Adipocyte (in vitro differentiated cells): ENCODE measurements at regions not wholly inside any gene's neighbourhood (a gene's known extent, or its start where the extent isn't known, plus 50 kb on each side); places are given as distances from the start of the nearest gene placed in this dataset.

Source experiments
- DNase-seq: peaks from one replicate; pipeline ENCODE4 v3.0.0-alpha.2; 2015; ENCODE audit warnings: low read depth
- H3K27me3 ChIP-seq: replicated peaks from 2 replicates; pipeline ENCODE4 v1.7.0; 2013; ENCODE audit warnings: mild to moderate bottlenecking, low read length, moderate library complexity; ENCODE audit not compliant: control insufficient read depth, insufficient read depth
- H3K36me3 ChIP-seq: 2 replicates; pipeline ENCODE4 v1.7.0; 2013; ENCODE audit warnings: low read length, mild to moderate bottlenecking, moderate library complexity; ENCODE audit not compliant: control insufficient read depth, insufficient read depth, severe bottlenecking
- H3K4me1 ChIP-seq: 2 replicates; pipeline ENCODE4 v1.7.0; 2013; ENCODE audit warnings: mild to moderate bottlenecking, low read length, moderate library complexity; ENCODE audit not compliant: control insufficient read depth, insufficient read depth
- H3K4me3 ChIP-seq: 2 replicates; pipeline ENCODE4 v1.7.0; 2013; ENCODE audit warnings: mild to moderate bottlenecking, low read length, moderate library complexity
- H3K9ac ChIP-seq: 2 replicates; pipeline ENCODE4 v1.7.0; 2013; ENCODE audit warnings: mild to moderate bottlenecking, low read length, moderate library complexity
- H3K9me3 ChIP-seq: 2 replicates; pipeline ENCODE4 v1.7.0; 2013; ENCODE audit warnings: mild to moderate bottlenecking, low read length, moderate library complexity; ENCODE audit not compliant: control insufficient read depth

GRCh38 chr9:13501018-13501417 lies 221.5 kb upstream of the MPDZ start:
- Histone ChIP-seq H3K9me3 (no peaks in the 10 kb centered on the region), H3K27me3 (no peaks in the 10 kb centered on the region), H3K4me1 (no peaks in the 10 kb centered on the region), H3K36me3 (no peaks in the 10 kb centered on the region), H3K9ac (no peak overlapping the region), H3K4me3 (no peak overlapping the region)
- no peak for DNase-seq

DNA sequence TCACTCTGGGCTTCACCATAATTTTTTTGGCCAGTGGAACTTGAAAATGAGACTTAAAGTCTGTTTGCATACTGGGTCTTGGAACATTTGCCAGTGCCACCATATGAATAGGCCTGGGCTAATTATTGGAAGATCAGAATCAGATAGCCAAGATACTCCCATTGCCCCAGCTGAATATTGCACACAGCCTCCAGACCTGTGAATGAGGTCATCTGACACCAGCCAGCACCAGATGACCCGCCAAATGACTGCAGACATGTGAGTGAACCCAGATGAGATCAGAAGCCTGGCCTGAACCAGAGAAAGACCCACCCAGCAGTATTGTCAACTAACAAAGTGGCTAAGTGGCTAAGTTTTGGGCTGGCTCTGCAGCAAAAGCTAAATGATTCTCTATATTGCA lies 220.5 kb upstream of the MPDZ start:
- Histone ChIP-seq H3K9me3 (no peaks in the 10 kb centered on the region), H3K9ac (no peak overlapping the region), H3K4me3 (no peak overlapping the region), H3K27me3 (no peaks in the 10 kb centered on the region), H3K36me3 (no peaks in the 10 kb centered on the region), H3K4me1 (no peaks in the 10 kb centered on the region)
- no peak for DNase-seq

- H3K4me1 ChIP-seq, result peaks cover 19% of the 10 kb centered on the region
- H3K27me3 ChIP-seq, result no peaks in the 10 kb centered on the region
- H3K36me3 ChIP-seq, result no peaks in the 10 kb centered on the region
Observed at GRCh38 chr9:13493697-13494096, 214.2 kb upstream of the MPDZ start.

DNA sequence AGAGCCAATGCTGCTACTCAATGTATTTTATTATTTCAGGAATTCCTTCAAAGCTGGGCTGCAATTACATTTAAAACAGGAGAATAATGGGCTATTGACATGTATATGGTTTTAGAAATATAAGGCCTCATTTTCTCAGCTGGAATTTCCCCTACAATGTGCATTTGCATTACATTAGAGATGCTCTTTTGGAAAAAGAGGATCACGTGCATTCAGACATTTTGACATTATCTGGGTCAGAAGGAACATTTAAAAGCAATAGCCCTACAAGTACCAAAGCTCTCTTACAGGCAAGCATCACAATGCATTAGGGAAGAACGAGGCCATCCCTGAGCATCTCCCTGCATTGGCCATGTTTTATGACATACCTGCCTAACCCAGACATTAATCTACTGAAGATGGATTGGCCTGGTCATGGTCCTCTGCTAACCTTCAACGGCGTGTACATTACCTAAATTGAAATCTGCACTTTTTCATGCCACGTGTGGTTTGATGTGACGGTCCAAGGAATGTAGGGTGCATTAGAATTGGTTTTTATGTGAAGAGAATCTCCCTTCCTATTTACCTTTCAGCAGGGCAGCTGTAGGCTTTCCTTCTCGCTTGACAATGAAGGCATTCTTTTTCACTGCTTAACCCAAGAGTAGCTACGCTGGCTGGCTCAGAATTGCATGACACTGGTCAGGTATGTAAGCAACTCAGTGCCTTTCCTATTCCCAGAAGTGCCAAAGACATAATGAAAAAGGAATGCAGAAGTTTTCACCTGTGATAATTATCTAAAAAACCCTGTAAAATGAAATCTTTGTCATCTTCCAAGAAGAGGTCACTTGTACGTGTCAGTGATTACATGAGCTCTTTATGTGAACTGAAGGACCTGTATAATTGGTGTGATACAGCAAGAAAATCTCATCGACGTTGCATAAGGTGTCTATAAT lies 212.3 kb upstream of the MPDZ start:
- H3K27me3 ChIP-seq, result no peaks in the 10 kb centered on the region
- peaks cover 19% of the 10 kb centered on the region for H3K4me1 ChIP-seq
- H3K9me3 ChIP-seq, result no peaks in the 10 kb centered on the region
- no peak for DNase-seq
- peak overlapping the region; percentile 0 for H3K4me3 ChIP-seq
- peak overlapping the region; percentile 59 for H3K9ac ChIP-seq
- no peaks in the 10 kb centered on the region for H3K36me3 ChIP-seq

More at GRCh38 chr9:13493697-13494096, 214.2 kb upstream of the MPDZ start:
- no peak for DNase-seq
- no peaks in the 10 kb centered on the region for H3K9me3 ChIP-seq
- H3K4me3 ChIP-seq, result no peak overlapping the region
- no peak overlapping the region for H3K9ac ChIP-seq

DNA sequence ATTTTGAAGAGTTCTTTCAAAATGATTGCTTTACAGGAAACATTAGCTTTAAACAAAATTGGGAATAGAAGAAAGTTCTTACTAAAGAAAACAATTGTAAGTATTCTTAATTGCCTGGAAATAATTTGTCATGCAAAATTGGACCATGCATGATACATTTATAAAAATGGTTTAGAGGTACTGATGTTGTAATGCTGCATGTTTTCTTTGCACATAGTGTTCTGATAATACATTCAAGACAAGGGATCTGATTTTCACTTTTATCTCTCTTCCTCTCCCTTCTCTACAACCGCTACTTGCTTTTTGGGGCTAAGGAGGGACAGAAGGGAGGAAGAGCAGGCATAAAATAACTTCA lies 211.6 kb upstream of the MPDZ start:
- DNase-seq, result peak; percentile 73
- Histone ChIP-seq H3K4me3 (peak overlapping the region; percentile 0), H3K27me3 (no peaks in the 10 kb centered on the region), H3K36me3 (no peaks in the 10 kb centered on the region), H3K4me1 (peaks cover 19% of the 10 kb centered on the region), H3K9me3 (no peaks in the 10 kb centered on the region), H3K9ac (peak overlapping the region; percentile 59)

- Histone ChIP-seq H3K27me3 (no peaks in the 10 kb centered on the region), H3K4me3 (no peak overlapping the region), H3K36me3 (no peaks in the 10 kb centered on the region), H3K9me3 (no peaks in the 10 kb centered on the region), H3K9ac (no peak overlapping the region), H3K4me1 (peaks cover 45% of the 10 kb centered on the region)
- DNase-seq, result no peak
Observed at GRCh38 chr9:13487936-13488335, 208.4 kb upstream of the MPDZ start.

GRCh38 chr9:13487498-13487897 lies 208.0 kb upstream of the MPDZ start:
- no peaks in the 10 kb centered on the region for H3K27me3 ChIP-seq
- no peak overlapping the region for H3K4me3 ChIP-seq
- H3K9ac ChIP-seq, result no peak overlapping the region
- peaks cover 45% of the 10 kb centered on the region for H3K4me1 ChIP-seq
- no peaks in the 10 kb centered on the region for H3K9me3 ChIP-seq
- no peaks in the 10 kb centered on the region for H3K36me3 ChIP-seq
- no peak for DNase-seq

DNA sequence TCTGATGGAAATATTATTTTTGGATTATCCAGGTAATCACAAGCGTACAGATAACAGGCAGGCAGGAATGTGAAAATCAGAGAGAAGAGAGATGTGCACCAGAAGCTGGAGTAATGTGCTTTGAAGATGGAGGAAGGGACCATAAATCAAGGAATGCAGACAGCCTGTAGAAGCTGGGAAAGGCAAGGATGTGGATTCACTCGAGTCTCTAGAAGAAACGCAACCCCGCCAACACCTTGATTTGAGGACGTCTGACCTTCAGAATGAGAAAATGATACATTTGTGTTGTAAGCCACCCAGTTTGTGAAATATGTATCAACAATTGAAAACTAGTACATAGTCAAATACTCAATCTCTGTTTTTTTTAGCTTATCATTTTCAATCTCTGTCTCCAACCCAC lies 207.6 kb upstream of the MPDZ start:
- Histone ChIP-seq H3K9ac (no peak overlapping the region), H3K9me3 (no peaks in the 10 kb centered on the region), H3K27me3 (no peaks in the 10 kb centered on the region), H3K4me1 (peaks cover 45% of the 10 kb centered on the region), H3K36me3 (no peaks in the 10 kb centered on the region), H3K4me3 (no peak overlapping the region)
- DNase-seq, result no peak

- Histone ChIP-seq H3K4me3 (peak overlapping the region; percentile 41), H3K36me3 (no peaks in the 10 kb centered on the region), H3K9me3 (no peaks in the 10 kb centered on the region), H3K9ac (peak overlapping the region; percentile 35), H3K4me1 (peaks cover 33% of the 10 kb centered on the region), H3K27me3 (no peaks in the 10 kb centered on the region)
- peak; percentile 60 for DNase-seq
Observed at GRCh38 chr9:13485068-13485596, 205.6 kb upstream of the MPDZ start.

DNA sequence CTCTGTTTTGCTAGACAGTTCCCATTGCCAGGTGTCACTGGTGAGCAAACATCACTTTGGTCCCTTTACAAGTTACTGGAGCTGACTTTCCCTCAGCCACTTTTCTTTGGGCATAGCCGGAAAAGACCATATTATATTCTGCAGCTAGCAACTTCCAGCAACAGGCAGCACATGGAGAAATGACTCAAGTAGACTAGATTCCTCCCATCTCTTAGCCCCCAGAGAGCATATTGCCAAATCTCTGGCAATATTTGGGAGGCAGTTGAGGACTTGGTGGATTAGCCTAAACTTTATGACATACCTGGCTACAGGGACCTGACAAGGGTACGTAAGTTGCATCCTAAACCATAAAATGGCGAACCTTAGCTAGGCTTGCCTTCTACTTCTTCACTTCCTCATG lies 204.7 kb upstream of the MPDZ start:
- Histone ChIP-seq H3K9me3 (no peaks in the 10 kb centered on the region), H3K27me3 (no peaks in the 10 kb centered on the region), H3K9ac (peak overlapping the region; percentile 35), H3K4me3 (no peak overlapping the region), H3K4me1 (peaks cover 35% of the 10 kb centered on the region), H3K36me3 (no peaks in the 10 kb centered on the region)
- no peak for DNase-seq

GRCh38 chr9:13481274-13481673 lies 201.8 kb upstream of the MPDZ start:
- no peaks in the 10 kb centered on the region for H3K27me3 ChIP-seq
- H3K4me3 ChIP-seq, result no peak overlapping the region
- DNase-seq, result no peak
- H3K9me3 ChIP-seq, result no peaks in the 10 kb centered on the region
- no peaks in the 10 kb centered on the region for H3K36me3 ChIP-seq
- H3K9ac ChIP-seq, result no peak overlapping the region
- peaks cover 51% of the 10 kb centered on the region for H3K4me1 ChIP-seq
